GM12864 (cell line): ENCODE measurements at regions not wholly inside any gene's neighbourhood (a gene's known extent, or its start where the extent isn't known, plus 50 kb on each side); places are given as distances from the start of the nearest gene placed in this dataset.

Experiments
- DNase-seq: peaks from one replicate; pipeline ENCODE4 v3.0.0-alpha.2; 2011; ENCODE audit warnings: low read depth
- H3K4me3 ChIP-seq: 2 replicates; pipeline ENCODE4 v1.5.1; 2011; ENCODE audit warnings: mild to moderate bottlenecking, low read depth, low read length, control low read depth
- CTCF ChIP-seq: IDR thresholded peaks from 2 replicates; pipeline ENCODE4 v1.5.1; 2011; ENCODE audit warnings: low read depth, mild to moderate bottlenecking, moderate library complexity, low read length, control low read depth, inconsistent platforms; ENCODE audit errors: missing control alignments

- TF ChIP-seq CTCF, result peak; percentile 12
- H3K4me3 ChIP-seq, result no peak overlapping the region
- no peak for DNase-seq
Observed at GRCh38 chr9:109560470-109561132, 62.5 kb upstream of the PTPN3 start.

- no peak overlapping the region for H3K4me3 ChIP-seq
- no peak for DNase-seq
- no peak for TF ChIP-seq CTCF
Observed at GRCh38 chr9:109561137-109561536, 63.0 kb upstream of the PTPN3 start.

DNA sequence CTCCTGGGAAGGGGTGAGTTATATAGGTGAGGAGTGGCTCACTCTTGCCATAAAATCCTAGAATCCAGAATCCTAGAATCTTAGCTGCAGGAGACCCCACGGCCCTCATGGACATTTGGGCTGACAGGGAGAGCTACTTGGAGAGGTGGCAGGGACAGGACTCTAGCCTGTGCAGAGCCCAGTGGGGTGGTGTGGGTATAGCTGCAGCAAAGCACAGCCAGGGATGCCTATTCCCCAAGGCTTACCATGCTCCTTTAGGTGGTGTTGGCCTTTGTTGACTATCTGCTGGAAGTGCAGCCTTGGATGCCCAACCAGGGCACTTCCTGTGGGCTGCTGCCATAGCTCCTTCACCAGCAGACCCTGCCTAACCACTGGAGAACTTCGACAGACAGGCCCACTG lies 70.0 kb upstream of the PTPN3 start:
- TF ChIP-seq CTCF, result no peak

GRCh38 chr9:109568568-109569210 lies 70.6 kb upstream of the PTPN3 start:
- H3K4me3 ChIP-seq, result no peak overlapping the region
- DNase-seq, result no peak
- no peak for TF ChIP-seq CTCF

More for the DNA sequence above, 70.0 kb upstream of the PTPN3 start:
- no peak overlapping the region for H3K4me3 ChIP-seq
- DNase-seq, result no peak

- DNase-seq, result no peak
- peak; percentile 58 for TF ChIP-seq CTCF
- H3K4me3 ChIP-seq, result no peak overlapping the region
Observed at GRCh38 chr9:109574061-109574882, 76.2 kb upstream of the PTPN3 start.

- no peak for TF ChIP-seq CTCF
- DNase-seq, result no peak
- H3K4me3 ChIP-seq, result no peak overlapping the region
Observed at GRCh38 chr9:109576762-109577161, 78.7 kb upstream of the PTPN3 start.
